ENCODE measurements at regions not wholly inside any gene's neighbourhood (a gene's known extent, or its start where the extent isn't known, plus 50 kb on each side); places are given as distances from the start of the nearest gene placed in this dataset.

- Histone ChIP-seq H3K4me3 (no peak overlapping the region), H3K4me1 (no peaks in the 10 kb centered on the region), H3K36me3 (replicated peaks in 1 of 2; ENCODE audit: insufficient read depth in 1 of 2, low read depth in 2 of 2) (no peaks in the 10 kb centered on the region), H3K27ac (no peak overlapping the region), H3K27me3 (no peaks in the 10 kb centered on the region), H3K9me3 (no peaks in the 10 kb centered on the region)
- WGBS, 2 donors, result 34 to 47% methylated on average over 2 of the region's 2 CpGs
- DNase-seq (no peak), ATAC-seq (no peak)
- TF ChIP-seq CTCF (IDR thresholded peaks at IDR 0.05), result no peak
- intact Hi-C loops (cut with DNase I), result no loop called here
These were observed 463.5 kb downstream of the HTR7 start for GRCh38 chr10:90394311-90394710.

GRCh38 chr10:90396721-90397120 lies 461.1 kb downstream of the HTR7 start:
- DNase-seq (no peak), ATAC-seq (no peak)
- Histone ChIP-seq H3K27ac (no peak overlapping the region), H3K27me3 (no peaks in the 10 kb centered on the region), H3K4me3 (no peak overlapping the region), H3K36me3 (replicated peaks in 1 of 2; ENCODE audit: insufficient read depth in 1 of 2, low read depth in 2 of 2) (no peaks in the 10 kb centered on the region), H3K9me3 (no peaks in the 10 kb centered on the region), H3K4me1 (no peaks in the 10 kb centered on the region)
- TF ChIP-seq CTCF (IDR thresholded peaks at IDR 0.05) (no peak), POLR2A (IDR thresholded peaks at IDR 0.05) (no peak)
- intact Hi-C loops (cut with DNase I), result no loop called here

- Histone ChIP-seq H3K9me3 (no peaks in the 10 kb centered on the region), H3K36me3 (replicated peaks in 1 of 2; ENCODE audit: insufficient read depth in 1 of 2, low read depth in 2 of 2) (no peaks in the 10 kb centered on the region), H3K4me3 (no peak overlapping the region), H3K27me3 (no peaks in the 10 kb centered on the region), H3K27ac (no peak overlapping the region), H3K4me1 (no peaks in the 10 kb centered on the region)
- ATAC-seq (no peak), DNase-seq (no peak)
- intact Hi-C loops (cut with DNase I), result no loop called here
- no peak for TF ChIP-seq POLR2A (IDR thresholded peaks at IDR 0.05)
- no peak for TF ChIP-seq CTCF (IDR thresholded peaks at IDR 0.05)
These were observed 459.3 kb downstream of the HTR7 start for GRCh38 chr10:90398566-90398965.

GRCh38 chr10:90399782-90400181 lies 458.1 kb downstream of the HTR7 start:
- 34 to 59% methylated on average over 1 of the region's 1 CpG for WGBS, 2 donors
- no peaks in the 10 kb centered on the region for H3K36me3 ChIP-seq (replicated peaks in 1 of 2; ENCODE audit: insufficient read depth in 1 of 2, low read depth in 2 of 2)
- no peak overlapping the region for H3K4me3 ChIP-seq
- TF ChIP-seq CTCF (IDR thresholded peaks at IDR 0.05), result no peak
- no peak for TF ChIP-seq POLR2A (IDR thresholded peaks at IDR 0.05)
- no peaks in the 10 kb centered on the region for H3K27me3 ChIP-seq
- H3K4me1 ChIP-seq, result no peaks in the 10 kb centered on the region
- no peak overlapping the region for H3K27ac ChIP-seq
- DNase-seq (no peak), ATAC-seq (no peak)
- intact Hi-C loops (cut with DNase I), result no loop called here
- no peaks in the 10 kb centered on the region for H3K9me3 ChIP-seq

GRCh38 chr10:90403211-90404000 lies 454.4 kb downstream of the HTR7 start:
- ATAC-seq (no peak), DNase-seq (no peak)
- H3K36me3 ChIP-seq (replicated peaks in 1 of 2; ENCODE audit: insufficient read depth in 1 of 2, low read depth in 2 of 2), result no peaks in the 10 kb centered on the region
- no peak for TF ChIP-seq CTCF (IDR thresholded peaks at IDR 0.05)
- H3K27ac ChIP-seq, result no peak overlapping the region
- no peak overlapping the region for H3K4me3 ChIP-seq
- no peaks in the 10 kb centered on the region for H3K4me1 ChIP-seq
- H3K9me3 ChIP-seq, result no peaks in the 10 kb centered on the region
- intact Hi-C loops (cut with DNase I), result no loop called here
- WGBS, 2 donors, result 88% methylated on average over 2 of the region's 2 CpGs
- no peaks in the 10 kb centered on the region for H3K27me3 ChIP-seq

Data from body of pancreas (tissue), 4 donors.